Glomerular visceral epithelial cell (primary cell): ENCODE measurements at regions not wholly inside any gene's neighbourhood (a gene's known extent, or its start where the extent isn't known, plus 50 kb on each side); places are given as distances from the start of the nearest gene placed in this dataset.

Experiments used
- DNase-seq: peaks from one replicate; pipeline ENCODE4 v3.0.0-alpha.2; 2016; ENCODE audit errors: extremely low spot score

- peak; percentile 40 for DNase-seq
Measured at GRCh38 chr12:87930033-87930432, 99.2 kb downstream of the C12orf50 start.

- no peak for DNase-seq
Measured at GRCh38 chr12:87929346-87929745, 99.9 kb downstream of the C12orf50 start.

- no peak for DNase-seq
Measured at GRCh38 chr12:87928031-87928430, 101.2 kb downstream of the C12orf50 start.

GRCh38 chr12:87925021-87925420, 104.2 kb downstream of the C12orf50 start:
- no peak for DNase-seq

- no peak for DNase-seq
Measured at GRCh38 chr12:87924149-87924548, 105.1 kb downstream of the C12orf50 start.

- DNase-seq: no peak
Measured at GRCh38 chr12:87923361-87923760, 105.8 kb downstream of the C12orf50 start.

GRCh38 chr12:87922736-87923135, 106.5 kb downstream of the C12orf50 start:
- no peak for DNase-seq

GRCh38 chr12:87921621-87922020, 107.6 kb downstream of the C12orf50 start:
- DNase-seq: no peak

GRCh38 chr12:87920139-87920538, 109.1 kb downstream of the C12orf50 start:
- DNase-seq: no peak

- no peak for DNase-seq
Measured at GRCh38 chr12:87901457-87901856, 127.7 kb downstream of the C12orf50 start.

GRCh38 chr12:87897662-87898061, 131.5 kb downstream of the C12orf50 start:
- no peak for DNase-seq

- DNase-seq: peak; percentile 5
Measured at GRCh38 chr12:87883806-87884205, 145.4 kb downstream of the C12orf50 start.

- no peak for DNase-seq
Measured at GRCh38 chr12:87879141-87879540, 150.1 kb downstream of the C12orf50 start.

- no peak for DNase-seq
Measured at GRCh38 chr12:87870493-87871460, 158.4 kb downstream of the C12orf50 start.

- DNase-seq: no peak
Measured at GRCh38 chr12:87870061-87870460, 159.1 kb downstream of the C12orf50 start.

- DNase-seq: no peak
Measured at GRCh38 chr12:87866578-87867292, 162.5 kb downstream of the C12orf50 start.

- no peak for DNase-seq
Measured at GRCh38 chr12:87861791-87862190, 167.4 kb downstream of the C12orf50 start.

- no peak for DNase-seq
Measured at GRCh38 chr12:87853448-87854003, 175.7 kb downstream of the C12orf50 start.

- DNase-seq: no peak
Measured at GRCh38 chr12:87849074-87849473, 180.1 kb downstream of the C12orf50 start.

GRCh38 chr12:87848248-87848868, 180.8 kb downstream of the C12orf50 start:
- peak; percentile 83 for DNase-seq

- DNase-seq: no peak
Measured at GRCh38 chr12:87847147-87847546, 182.1 kb downstream of the C12orf50 start.

- DNase-seq: no peak
Measured at GRCh38 chr12:87846045-87846444, 183.2 kb downstream of the C12orf50 start.
